Mammary epithelial cell (primary cell): ENCODE measurements at regions not wholly inside any gene's neighbourhood (a gene's known extent, or its start where the extent isn't known, plus 50 kb on each side); places are given as distances from the start of the nearest gene placed in this dataset.

Experiments
- EZH2 ChIP-seq: IDR thresholded peaks from 2 replicates; pipeline ENCODE4 v1.6.1; 2012; ENCODE audit warnings: low read length, inconsistent platforms, borderline replicate concordance
- TF ChIP-seq, protein P1 (sequence below), 2 donors: IDR thresholded peaks in 1 of 2; conservative IDR thresholded peaks in 1 of 2; 2 replicates each; pipeline ENCODE4 v1.5.1; 2011 to 2012; ENCODE audit warnings: inconsistent platforms in 2 of 2, low read length in 2 of 2, mild to moderate bottlenecking in 2 of 2, control low read depth in 1 of 2, low read depth in 1 of 2; ENCODE audit not compliant: insufficient read depth in 1 of 2; ENCODE audit errors: extremely low read depth in 1 of 2

DNA sequence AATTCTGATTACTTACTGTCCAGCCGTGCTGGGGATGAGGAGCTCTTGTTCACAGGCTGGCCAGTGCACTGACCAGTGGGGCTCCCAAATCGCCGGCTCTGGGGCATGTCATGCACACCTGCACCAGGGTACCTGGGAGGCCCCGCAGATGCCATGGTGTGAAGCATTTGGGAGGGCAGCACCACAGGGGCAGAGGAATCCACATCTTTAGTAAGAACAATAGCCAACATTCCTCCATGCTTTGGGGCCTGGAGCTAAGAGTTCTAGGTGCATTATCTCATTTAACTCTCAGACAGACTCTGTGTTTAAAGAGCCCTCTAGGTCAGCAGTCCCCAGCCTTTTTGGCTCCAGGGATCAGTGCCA, 104.2 kb downstream of the ACKR3 start:
- TF ChIP-seq, protein P1, sequence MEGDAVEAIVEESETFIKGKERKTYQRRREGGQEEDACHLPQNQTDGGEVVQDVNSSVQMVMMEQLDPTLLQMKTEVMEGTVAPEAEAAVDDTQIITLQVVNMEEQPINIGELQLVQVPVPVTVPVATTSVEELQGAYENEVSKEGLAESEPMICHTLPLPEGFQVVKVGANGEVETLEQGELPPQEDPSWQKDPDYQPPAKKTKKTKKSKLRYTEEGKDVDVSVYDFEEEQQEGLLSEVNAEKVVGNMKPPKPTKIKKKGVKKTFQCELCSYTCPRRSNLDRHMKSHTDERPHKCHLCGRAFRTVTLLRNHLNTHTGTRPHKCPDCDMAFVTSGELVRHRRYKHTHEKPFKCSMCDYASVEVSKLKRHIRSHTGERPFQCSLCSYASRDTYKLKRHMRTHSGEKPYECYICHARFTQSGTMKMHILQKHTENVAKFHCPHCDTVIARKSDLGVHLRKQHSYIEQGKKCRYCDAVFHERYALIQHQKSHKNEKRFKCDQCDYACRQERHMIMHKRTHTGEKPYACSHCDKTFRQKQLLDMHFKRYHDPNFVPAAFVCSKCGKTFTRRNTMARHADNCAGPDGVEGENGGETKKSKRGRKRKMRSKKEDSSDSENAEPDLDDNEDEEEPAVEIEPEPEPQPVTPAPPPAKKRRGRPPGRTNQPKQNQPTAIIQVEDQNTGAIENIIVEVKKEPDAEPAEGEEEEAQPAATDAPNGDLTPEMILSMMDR (conservative IDR thresholded peaks at IDR 0.05 in 1 of 2, IDR thresholded peaks at IDR 0.05 in 1 of 2; ENCODE audit: extremely low read depth in 1 of 2, insufficient read depth in 1 of 2, low read depth in 1 of 2, low read length in 2 of 2): no peak
- no peak for TF ChIP-seq EZH2
